OCI-LY1 (cell line): ENCODE measurements at regions not wholly inside any gene's neighbourhood (a gene's known extent, or its start where the extent isn't known, plus 50 kb on each side); places are given as distances from the start of the nearest gene placed in this dataset.

Experiments
- H2AFZ ChIP-seq: fragments of 200-600 bp; sonication (generic), shearing (Covaris generic); 2 replicates; pipeline ENCODE4 v1.6.0; 2014; ENCODE audit warnings: antibody characterized with exemption, mild to moderate bottlenecking, low read length
- H3F3A ChIP-seq: fragments of 200-600 bp; sonication (generic), shearing (Covaris generic); 2 replicates; pipeline ENCODE4 v1.6.0; 2014; ENCODE audit warnings: mild to moderate bottlenecking, antibody characterized with exemption, low read length, moderate library complexity; ENCODE audit not compliant: insufficient read depth
- H3K27ac ChIP-seq: fragments of 200-600 bp; sonication (generic); 2 replicates; pipeline ENCODE4 v1.5.1; 2014; ENCODE audit warnings: low read length, mixed run types, mild to moderate bottlenecking, low read depth; ENCODE audit not compliant: poor library complexity, severe bottlenecking
- H3K27me3 ChIP-seq: fragments of 200-600 bp; sonication (generic); 2 replicates; pipeline ENCODE4 v1.6.0; 2014; ENCODE audit warnings: antibody characterized with exemption, mild to moderate bottlenecking, low read length, moderate library complexity; ENCODE audit not compliant: insufficient read depth
- H3K36me3 ChIP-seq: fragments of 200-600 bp; sonication (generic); 2 replicates; pipeline ENCODE4 v1.6.1; 2014; ENCODE audit warnings: mild to moderate bottlenecking, antibody characterized with exemption, low read length, moderate library complexity, mixed read lengths; ENCODE audit not compliant: insufficient read depth
- H3K4me1 ChIP-seq: fragments of 200-600 bp; sonication (generic); 2 replicates; pipeline ENCODE4 v1.5.1; 2014; ENCODE audit warnings: mild to moderate bottlenecking, low read length, moderate library complexity; ENCODE audit not compliant: insufficient read depth, severe bottlenecking
- H3K4me2 ChIP-seq: fragments of 200-600 bp; sonication (generic), shearing (Covaris generic); 2 replicates; pipeline ENCODE4 v1.6.1; 2014; ENCODE audit warnings: low read length
- H3K4me3 ChIP-seq: fragments of 200-600 bp; sonication (generic); 2 replicates; pipeline ENCODE4 v1.5.1; 2014; ENCODE audit warnings: low read length, low read depth, mild to moderate bottlenecking, mixed read lengths; ENCODE audit not compliant: poor library complexity, severe bottlenecking
- H3K79me2 ChIP-seq: fragments of 200-600 bp; shearing (Covaris generic); 2 replicates; pipeline ENCODE4 v1.6.1; 2016; ENCODE audit warnings: mixed run types, low read length, mixed read lengths; ENCODE audit not compliant: insufficient read depth
- H3K9ac ChIP-seq: fragments of 200-600 bp; sonication (generic), shearing (Covaris generic); 2 replicates; pipeline ENCODE4 v1.6.1; 2014; ENCODE audit warnings: mild to moderate bottlenecking, low read length, mixed read lengths
- H3K9me2 ChIP-seq: fragments of 200-600 bp; sonication (generic), shearing (Covaris generic); 2 replicates; pipeline ENCODE4 v1.6.1; 2014; ENCODE audit warnings: low read depth, mild to moderate bottlenecking, low read length, mixed read lengths
- H3K9me3 ChIP-seq: fragments of 200-600 bp; shearing (Covaris generic); 2 replicates; pipeline ENCODE4 v1.6.1; 2014; ENCODE audit warnings: low read length, mixed read lengths
- H4K20me1 ChIP-seq: fragments of 200-600 bp; sonication (generic), shearing (Covaris generic); 2 replicates; pipeline ENCODE4 v1.6.0; 2016; ENCODE audit warnings: mild to moderate bottlenecking, low read length; ENCODE audit not compliant: insufficient read depth
- EZH2 ChIP-seq: fragments of 200-600 bp; sonication (generic), shearing (Covaris generic); IDR thresholded peaks from 2 replicates; pipeline ENCODE4 v1.8.0; 2017; ENCODE audit warnings: borderline replicate concordance, mixed run types, mild to moderate bottlenecking, antibody characterized with exemption, low read length, moderate library complexity, mixed read lengths
- TF ChIP-seq, protein P1 (sequence below): fragments of 200-600 bp; sonication (generic), shearing (Covaris generic); IDR thresholded peaks from 2 replicates; pipeline ENCODE4 v1.5.1; 2017; ENCODE audit warnings: mild to moderate bottlenecking, antibody characterized with exemption, low read length, moderate library complexity, mixed read lengths

DNA sequence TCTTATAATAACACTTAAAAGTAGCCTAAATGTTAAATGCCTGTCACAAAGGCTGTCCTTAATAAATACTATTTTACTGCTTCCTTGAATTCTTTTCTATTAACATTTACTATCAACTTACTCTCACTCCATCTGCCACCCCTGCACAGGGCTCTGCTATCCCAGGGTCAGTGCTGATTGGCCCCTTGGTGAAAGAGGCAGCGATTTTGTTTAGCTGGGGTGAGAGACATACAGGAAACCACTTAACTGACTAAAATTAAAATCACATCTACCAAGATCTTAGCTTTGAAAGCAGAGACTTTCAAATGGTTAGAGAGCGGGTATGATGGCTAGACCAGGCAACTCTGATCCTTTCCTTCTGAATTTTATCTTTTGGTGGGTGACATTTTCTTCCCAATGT, 149.9 kb upstream of the HTR2A start:
- Histone ChIP-seq H3K27ac (no peak overlapping the region), H3K79me2 (no peaks in the 10 kb centered on the region), H3K4me3 (no peak overlapping the region), H3F3A (no peaks in the 10 kb centered on the region), H3K9ac (no peak overlapping the region), H3K9me2 (no peaks in the 10 kb centered on the region), H3K4me2 (no peak overlapping the region), H3K4me1 (no peaks in the 10 kb centered on the region), H3K36me3 (no peaks in the 10 kb centered on the region), H3K27me3 (no peaks in the 10 kb centered on the region), H3K9me3 (no peaks in the 10 kb centered on the region), H4K20me1 (no peaks in the 10 kb centered on the region), H2AFZ (no peak overlapping the region)
- TF ChIP-seq, protein P1, sequence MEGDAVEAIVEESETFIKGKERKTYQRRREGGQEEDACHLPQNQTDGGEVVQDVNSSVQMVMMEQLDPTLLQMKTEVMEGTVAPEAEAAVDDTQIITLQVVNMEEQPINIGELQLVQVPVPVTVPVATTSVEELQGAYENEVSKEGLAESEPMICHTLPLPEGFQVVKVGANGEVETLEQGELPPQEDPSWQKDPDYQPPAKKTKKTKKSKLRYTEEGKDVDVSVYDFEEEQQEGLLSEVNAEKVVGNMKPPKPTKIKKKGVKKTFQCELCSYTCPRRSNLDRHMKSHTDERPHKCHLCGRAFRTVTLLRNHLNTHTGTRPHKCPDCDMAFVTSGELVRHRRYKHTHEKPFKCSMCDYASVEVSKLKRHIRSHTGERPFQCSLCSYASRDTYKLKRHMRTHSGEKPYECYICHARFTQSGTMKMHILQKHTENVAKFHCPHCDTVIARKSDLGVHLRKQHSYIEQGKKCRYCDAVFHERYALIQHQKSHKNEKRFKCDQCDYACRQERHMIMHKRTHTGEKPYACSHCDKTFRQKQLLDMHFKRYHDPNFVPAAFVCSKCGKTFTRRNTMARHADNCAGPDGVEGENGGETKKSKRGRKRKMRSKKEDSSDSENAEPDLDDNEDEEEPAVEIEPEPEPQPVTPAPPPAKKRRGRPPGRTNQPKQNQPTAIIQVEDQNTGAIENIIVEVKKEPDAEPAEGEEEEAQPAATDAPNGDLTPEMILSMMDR, result no peak
- TF ChIP-seq EZH2, result no peak

DNA sequence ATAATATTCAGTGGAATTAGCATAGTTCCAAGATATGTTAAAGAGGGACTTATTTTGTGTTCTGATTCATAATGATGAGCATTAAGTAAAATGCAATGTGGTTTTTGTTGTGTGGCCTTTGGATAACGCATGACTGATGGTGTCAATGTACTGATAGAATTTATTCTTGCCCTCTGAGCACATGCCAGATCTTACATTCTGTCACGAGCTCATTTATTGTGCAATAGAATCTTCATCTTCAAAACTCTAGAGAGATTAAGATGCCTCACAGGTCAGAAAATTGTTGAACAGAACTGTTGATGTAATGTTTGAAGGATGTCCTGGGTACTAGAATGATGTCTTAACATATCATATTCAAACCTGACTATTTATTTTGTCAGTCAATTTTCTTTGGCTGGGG, 148.0 kb upstream of the HTR2A start:
- no peak overlapping the region for H2AFZ ChIP-seq
- H3K4me3 ChIP-seq, result no peak overlapping the region
- H3K9ac ChIP-seq, result no peak overlapping the region
- no peaks in the 10 kb centered on the region for H3K9me3 ChIP-seq
- no peak overlapping the region for H3K27ac ChIP-seq
- no peaks in the 10 kb centered on the region for H3K79me2 ChIP-seq
- no peak for TF ChIP-seq EZH2
- TF ChIP-seq, protein P1, result no peak
- H3K36me3 ChIP-seq, result no peaks in the 10 kb centered on the region
- no peaks in the 10 kb centered on the region for H3K27me3 ChIP-seq
- no peak overlapping the region for H3K4me2 ChIP-seq
- H3F3A ChIP-seq, result no peaks in the 10 kb centered on the region
- no peaks in the 10 kb centered on the region for H4K20me1 ChIP-seq
- no peaks in the 10 kb centered on the region for H3K9me2 ChIP-seq
- H3K4me1 ChIP-seq, result no peaks in the 10 kb centered on the region

DNA sequence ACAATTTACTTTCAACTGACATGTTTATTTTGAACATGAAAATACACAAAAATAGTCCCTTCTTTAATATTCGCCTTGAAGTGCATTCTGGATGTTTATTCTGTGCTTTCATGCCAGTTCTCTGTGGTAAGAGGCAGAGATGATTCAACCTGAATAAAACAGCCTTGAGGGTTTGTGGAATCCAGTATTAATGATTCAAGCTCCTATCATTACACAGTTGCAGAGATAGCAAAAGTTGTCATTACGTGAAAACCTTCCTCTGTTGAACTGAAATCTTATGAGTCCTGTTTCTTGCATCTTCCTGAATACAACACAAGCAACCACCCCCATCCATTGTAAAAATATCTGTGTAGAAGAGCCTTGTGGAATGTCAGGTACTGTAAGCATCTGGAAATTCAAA, 142.3 kb upstream of the HTR2A start:
- H3K9me3 ChIP-seq, result no peaks in the 10 kb centered on the region
- H3K4me2 ChIP-seq, result no peak overlapping the region
- H3K4me1 ChIP-seq, result no peaks in the 10 kb centered on the region
- no peak overlapping the region for H3K27ac ChIP-seq
- no peak overlapping the region for H2AFZ ChIP-seq
- no peaks in the 10 kb centered on the region for H3K79me2 ChIP-seq
- TF ChIP-seq, protein P1, result no peak
- TF ChIP-seq EZH2, result no peak
- no peaks in the 10 kb centered on the region for H3F3A ChIP-seq
- no peak overlapping the region for H3K9ac ChIP-seq
- no peaks in the 10 kb centered on the region for H3K9me2 ChIP-seq
- no peaks in the 10 kb centered on the region for H4K20me1 ChIP-seq
- H3K4me3 ChIP-seq, result no peak overlapping the region
- H3K36me3 ChIP-seq, result no peaks in the 10 kb centered on the region
- H3K27me3 ChIP-seq, result no peaks in the 10 kb centered on the region
